Mucosa of stomach (tissue), 1 donor: ENCODE measurements at regions not wholly inside any gene's neighbourhood (a gene's known extent, or its start where the extent isn't known, plus 50 kb on each side); places are given as distances from the start of the nearest gene placed in this dataset.

Experiments used
- H3K27me3 ChIP-seq: one replicate; pipeline ENCODE4 v1.7.0; 2013; ENCODE audit warnings: mild to moderate bottlenecking, low read length; ENCODE audit not compliant: control insufficient read depth, insufficient read depth
- H3K36me3 ChIP-seq: one replicate; pipeline ENCODE4 v1.7.0; 2013; ENCODE audit warnings: low read length; ENCODE audit not compliant: control insufficient read depth, insufficient read depth
- H3K4me1 ChIP-seq: one replicate; pipeline ENCODE4 v1.7.0; 2013; ENCODE audit warnings: mild to moderate bottlenecking, low read length; ENCODE audit not compliant: control insufficient read depth, insufficient read depth
- H3K4me3 ChIP-seq: one replicate; pipeline ENCODE4 v1.7.0; 2013; ENCODE audit warnings: low read length
- H3K9ac ChIP-seq: one replicate; pipeline ENCODE4 v1.7.0; 2013; ENCODE audit warnings: mild to moderate bottlenecking, low read length, moderate library complexity
- H3K9me3 ChIP-seq: one replicate; pipeline ENCODE4 v1.7.0; 2013; ENCODE audit warnings: mild to moderate bottlenecking, low read length, moderate library complexity; ENCODE audit not compliant: control insufficient read depth
- donor health status: Pancreatic carcinoma.

- Histone ChIP-seq H3K4me3 (no peak overlapping the region), H3K36me3 (no peaks in the 10 kb centered on the region), H3K27me3 (no peaks in the 10 kb centered on the region), H3K4me1 (no peaks in the 10 kb centered on the region), H3K9ac (no peak overlapping the region), H3K9me3 (no peaks in the 10 kb centered on the region)
Measured at GRCh38 chr20:40186826-40187225, 502.2 kb downstream of the MAFB start.

- no peaks in the 10 kb centered on the region for H3K9me3 ChIP-seq
- H3K4me1 ChIP-seq, result no peaks in the 10 kb centered on the region
- no peaks in the 10 kb centered on the region for H3K27me3 ChIP-seq
- no peak overlapping the region for H3K4me3 ChIP-seq
- H3K36me3 ChIP-seq, result no peaks in the 10 kb centered on the region
- H3K9ac ChIP-seq, result no peak overlapping the region
Measured at GRCh38 chr20:40181676-40182075, 507.4 kb downstream of the MAFB start.

DNA sequence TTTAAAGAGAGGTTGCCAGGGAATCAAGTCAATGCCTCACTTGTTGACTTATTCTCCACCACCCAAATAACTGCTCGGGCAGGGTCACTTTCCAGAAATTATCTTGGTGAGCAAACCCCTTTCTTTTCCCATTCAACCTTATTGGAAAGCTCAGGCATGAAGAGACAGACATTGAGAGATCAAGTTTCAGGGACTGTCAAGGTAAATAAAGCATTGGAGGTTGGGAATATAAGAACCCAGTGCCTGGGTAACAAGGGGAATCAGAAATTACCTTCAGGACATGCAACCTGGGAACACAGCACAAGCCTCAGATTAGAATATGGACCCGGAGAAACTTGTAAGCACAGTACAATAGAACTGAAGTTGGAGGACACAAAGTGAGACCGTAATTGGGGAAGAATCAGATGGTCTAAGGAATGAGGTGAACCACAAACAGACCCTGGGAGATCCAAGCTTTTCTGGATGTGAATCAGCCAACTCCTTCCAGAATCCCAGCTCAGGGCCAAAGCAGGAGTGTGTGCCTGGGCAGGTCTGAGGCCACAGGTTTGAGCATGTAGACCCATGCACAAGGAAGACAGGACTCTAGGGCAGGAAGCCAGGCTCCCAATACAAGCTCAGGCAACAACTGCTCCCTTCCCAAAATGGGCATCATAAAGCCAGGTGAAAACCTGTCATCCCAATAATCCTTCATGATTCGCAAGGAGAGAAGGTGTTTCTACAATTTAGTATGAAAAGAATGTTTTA lies 512.8 kb downstream of the MAFB start:
- H3K4me1 ChIP-seq, result no peaks in the 10 kb centered on the region
- no peaks in the 10 kb centered on the region for H3K27me3 ChIP-seq
- no peak overlapping the region for H3K9ac ChIP-seq
- H3K36me3 ChIP-seq, result no peaks in the 10 kb centered on the region
- H3K9me3 ChIP-seq, result no peaks in the 10 kb centered on the region
- no peak overlapping the region for H3K4me3 ChIP-seq

GRCh38 chr20:40175296-40175695 lies 513.7 kb downstream of the MAFB start:
- no peaks in the 10 kb centered on the region for H3K27me3 ChIP-seq
- no peaks in the 10 kb centered on the region for H3K4me1 ChIP-seq
- no peak overlapping the region for H3K4me3 ChIP-seq
- no peaks in the 10 kb centered on the region for H3K9me3 ChIP-seq
- no peak overlapping the region for H3K9ac ChIP-seq
- no peaks in the 10 kb centered on the region for H3K36me3 ChIP-seq

GRCh38 chr20:40173872-40174271 lies 515.2 kb downstream of the MAFB start:
- no peaks in the 10 kb centered on the region for H3K9me3 ChIP-seq
- no peak overlapping the region for H3K4me3 ChIP-seq
- H3K9ac ChIP-seq, result no peak overlapping the region
- no peaks in the 10 kb centered on the region for H3K36me3 ChIP-seq
- no peaks in the 10 kb centered on the region for H3K4me1 ChIP-seq
- H3K27me3 ChIP-seq, result no peaks in the 10 kb centered on the region

GRCh38 chr20:40168981-40169620 lies 519.9 kb downstream of the MAFB start:
- H3K36me3 ChIP-seq, result no peaks in the 10 kb centered on the region
- no peaks in the 10 kb centered on the region for H3K4me1 ChIP-seq
- H3K9ac ChIP-seq, result no peak overlapping the region
- H3K9me3 ChIP-seq, result no peaks in the 10 kb centered on the region
- no peak overlapping the region for H3K4me3 ChIP-seq
- no peaks in the 10 kb centered on the region for H3K27me3 ChIP-seq

GRCh38 chr20:40161391-40161790 lies 527.6 kb downstream of the MAFB start:
- Histone ChIP-seq H3K4me1 (no peaks in the 10 kb centered on the region), H3K4me3 (no peak overlapping the region), H3K9ac (no peak overlapping the region), H3K9me3 (no peaks in the 10 kb centered on the region), H3K27me3 (no peaks in the 10 kb centered on the region), H3K36me3 (no peaks in the 10 kb centered on the region)

GRCh38 chr20:40160097-40160550 lies 528.9 kb downstream of the MAFB start:
- Histone ChIP-seq H3K36me3 (no peaks in the 10 kb centered on the region), H3K27me3 (no peaks in the 10 kb centered on the region), H3K4me3 (no peak overlapping the region)

DNA sequence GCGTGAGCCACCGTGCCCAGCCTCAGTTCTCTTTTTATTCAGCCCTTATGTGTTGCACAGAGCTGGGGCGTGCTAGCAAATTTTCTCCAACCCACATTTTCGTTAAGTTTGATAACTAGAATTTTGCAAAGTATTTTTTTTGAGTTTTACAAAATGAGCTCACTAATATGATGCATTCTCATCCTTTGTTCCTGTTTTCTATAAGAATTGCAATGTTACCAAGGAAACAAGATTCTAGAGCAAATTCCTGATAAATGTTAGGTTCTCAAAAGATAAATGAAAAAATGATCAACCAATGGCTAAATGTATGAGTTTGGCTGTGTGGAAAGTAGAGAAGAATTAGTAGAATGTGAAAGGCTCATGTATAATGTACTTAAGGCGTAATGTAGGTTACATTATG lies 529.8 kb downstream of the MAFB start:
- no peaks in the 10 kb centered on the region for H3K36me3 ChIP-seq
- no peaks in the 10 kb centered on the region for H3K9me3 ChIP-seq
- H3K4me1 ChIP-seq, result no peaks in the 10 kb centered on the region
- no peak overlapping the region for H3K4me3 ChIP-seq
- no peak overlapping the region for H3K9ac ChIP-seq
- no peaks in the 10 kb centered on the region for H3K27me3 ChIP-seq

More at GRCh38 chr20:40160097-40160550, 528.9 kb downstream of the MAFB start:
- Histone ChIP-seq H3K9me3 (no peaks in the 10 kb centered on the region), H3K4me1 (no peaks in the 10 kb centered on the region), H3K9ac (no peak overlapping the region)

DNA sequence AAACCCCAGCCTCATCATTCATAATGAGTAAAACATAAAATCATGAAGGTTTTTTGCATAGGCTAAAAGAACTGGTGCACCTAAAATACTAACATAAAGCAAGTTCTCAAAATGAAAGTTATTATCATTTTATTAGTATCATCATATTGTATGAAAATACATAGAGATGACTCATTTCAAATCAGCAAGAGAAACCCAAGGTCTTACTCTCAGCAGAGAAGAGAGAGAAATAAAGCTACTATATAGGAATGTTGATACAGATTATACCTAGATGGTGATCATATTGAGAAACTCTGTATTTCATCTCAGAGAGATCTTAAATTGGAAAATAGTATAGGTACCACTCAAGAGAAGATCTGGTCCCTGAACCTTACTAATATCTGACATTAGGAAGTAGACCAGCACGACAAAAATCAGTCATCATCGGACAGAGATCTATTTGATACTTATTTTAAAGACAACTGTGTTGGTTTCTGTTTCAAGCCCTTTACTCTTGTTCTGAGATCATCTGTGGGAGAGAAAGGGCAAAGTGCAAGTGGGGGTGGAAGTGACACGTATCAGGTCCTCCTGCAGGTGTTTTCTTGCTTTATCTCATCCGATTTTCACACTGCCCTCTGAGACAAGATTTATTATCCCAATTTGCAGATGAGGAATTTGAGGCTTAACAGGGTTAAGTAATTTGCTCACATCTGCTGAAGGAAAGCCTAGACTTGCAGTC lies 532.3 kb downstream of the MAFB start:
- Histone ChIP-seq H3K36me3 (no peaks in the 10 kb centered on the region), H3K27me3 (no peaks in the 10 kb centered on the region), H3K9me3 (no peaks in the 10 kb centered on the region), H3K9ac (no peak overlapping the region), H3K4me1 (no peaks in the 10 kb centered on the region), H3K4me3 (no peak overlapping the region)

DNA sequence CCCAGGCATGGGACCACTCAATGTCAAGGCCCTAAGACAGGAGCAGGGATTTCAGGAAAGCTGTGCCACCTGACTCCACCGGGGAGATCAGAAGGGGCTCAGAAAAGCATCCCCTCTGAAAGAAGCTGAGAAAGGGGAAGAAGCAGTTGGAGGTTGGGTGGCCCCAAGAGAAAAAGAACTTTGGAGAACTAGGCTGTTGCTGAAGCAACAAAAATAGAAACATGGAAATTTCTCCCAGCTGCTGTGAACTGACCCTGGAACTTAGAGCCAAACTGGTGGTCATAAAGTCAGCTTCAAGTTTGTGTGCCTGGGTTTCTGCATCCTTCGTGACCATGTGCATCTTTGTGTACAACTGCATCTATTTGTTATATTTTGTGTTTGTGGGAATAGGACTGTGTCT lies 534.5 kb downstream of the MAFB start:
- Histone ChIP-seq H3K4me3 (no peak overlapping the region), H3K9me3 (no peaks in the 10 kb centered on the region), H3K36me3 (no peaks in the 10 kb centered on the region), H3K4me1 (no peaks in the 10 kb centered on the region), H3K27me3 (no peaks in the 10 kb centered on the region), H3K9ac (no peak overlapping the region)

- no peak overlapping the region for H3K4me3 ChIP-seq
- H3K27me3 ChIP-seq, result no peaks in the 10 kb centered on the region
Measured at GRCh38 chr20:40148886-40149285, 540.1 kb downstream of the MAFB start.

More at GRCh38 chr20:40148886-40149285, 540.1 kb downstream of the MAFB start:
- Histone ChIP-seq H3K36me3 (no peaks in the 10 kb centered on the region), H3K4me1 (no peaks in the 10 kb centered on the region), H3K9me3 (no peaks in the 10 kb centered on the region), H3K9ac (no peak overlapping the region)
